OCI-LY7 (cell line): ENCODE measurements at regions not wholly inside any gene's neighbourhood (a gene's known extent, or its start where the extent isn't known, plus 50 kb on each side); places are given as distances from the start of the nearest gene placed in this dataset.

Experiments
- EZH2phosphoT487 ChIP-seq: fragments of 200-600 bp; sonication (generic); IDR thresholded peaks from 2 replicates; pipeline ENCODE4 v1.6.1; 2018; ENCODE audit warnings: low read depth, borderline replicate concordance, mild to moderate bottlenecking, mixed run types, antibody characterized with exemption, low read length, moderate library complexity, mixed read lengths
- TF ChIP-seq, protein P1 (sequence below): fragments of 200-600 bp; sonication (generic); conservative IDR thresholded peaks from 2 replicates; pipeline ENCODE4 v1.5.1; 2014; ENCODE audit warnings: mild to moderate bottlenecking, antibody characterized with exemption, low read length, moderate library complexity, mixed read lengths

DNA sequence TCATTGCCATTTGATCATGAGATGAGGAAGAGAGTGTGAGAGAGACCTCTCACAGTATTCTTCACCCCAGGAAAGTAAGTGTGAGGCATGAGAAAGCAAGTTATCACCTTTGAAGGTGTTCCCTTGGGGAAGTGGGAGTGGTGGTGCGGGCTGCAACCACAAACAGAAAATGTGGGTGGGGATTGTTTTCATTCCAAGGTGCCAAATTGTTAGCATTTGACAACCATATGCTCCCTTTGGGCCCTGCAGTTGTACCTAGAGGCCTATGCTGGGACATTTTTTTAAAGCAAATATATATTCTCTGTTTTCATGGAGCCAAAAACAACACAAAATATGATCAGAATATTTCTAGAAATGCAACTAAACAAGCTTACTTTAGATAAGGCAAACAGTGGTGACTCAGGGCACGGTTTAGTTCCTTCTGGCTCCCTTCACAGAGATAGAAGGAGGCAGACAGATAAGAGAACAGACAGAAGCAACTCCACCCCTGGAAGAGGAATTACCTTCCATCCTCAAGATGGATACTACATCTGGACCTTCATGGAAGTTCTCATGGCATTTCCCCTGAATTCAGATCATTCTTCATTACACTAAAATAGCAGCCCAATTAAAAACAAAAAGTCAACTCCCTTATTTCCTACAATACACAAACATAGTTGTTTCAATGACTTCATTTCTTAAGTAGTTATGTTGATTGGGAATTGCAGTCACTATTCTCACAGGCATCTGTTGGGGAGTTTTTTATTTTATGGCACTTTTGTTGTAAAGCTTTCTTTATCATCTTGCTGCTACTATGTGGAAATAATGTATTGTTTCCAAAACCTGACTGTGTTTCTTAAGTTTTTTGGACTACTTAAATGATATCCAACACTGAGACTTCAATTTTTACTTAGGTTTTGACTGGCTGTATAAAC is 416.6 kb downstream of the PLK2 start:
- TF ChIP-seq, protein P1, sequence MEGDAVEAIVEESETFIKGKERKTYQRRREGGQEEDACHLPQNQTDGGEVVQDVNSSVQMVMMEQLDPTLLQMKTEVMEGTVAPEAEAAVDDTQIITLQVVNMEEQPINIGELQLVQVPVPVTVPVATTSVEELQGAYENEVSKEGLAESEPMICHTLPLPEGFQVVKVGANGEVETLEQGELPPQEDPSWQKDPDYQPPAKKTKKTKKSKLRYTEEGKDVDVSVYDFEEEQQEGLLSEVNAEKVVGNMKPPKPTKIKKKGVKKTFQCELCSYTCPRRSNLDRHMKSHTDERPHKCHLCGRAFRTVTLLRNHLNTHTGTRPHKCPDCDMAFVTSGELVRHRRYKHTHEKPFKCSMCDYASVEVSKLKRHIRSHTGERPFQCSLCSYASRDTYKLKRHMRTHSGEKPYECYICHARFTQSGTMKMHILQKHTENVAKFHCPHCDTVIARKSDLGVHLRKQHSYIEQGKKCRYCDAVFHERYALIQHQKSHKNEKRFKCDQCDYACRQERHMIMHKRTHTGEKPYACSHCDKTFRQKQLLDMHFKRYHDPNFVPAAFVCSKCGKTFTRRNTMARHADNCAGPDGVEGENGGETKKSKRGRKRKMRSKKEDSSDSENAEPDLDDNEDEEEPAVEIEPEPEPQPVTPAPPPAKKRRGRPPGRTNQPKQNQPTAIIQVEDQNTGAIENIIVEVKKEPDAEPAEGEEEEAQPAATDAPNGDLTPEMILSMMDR: no peak
- no peak for TF ChIP-seq EZH2phosphoT487
